A549 (cell line): ENCODE measurements at regions not wholly inside any gene's neighbourhood (a gene's known extent, or its start where the extent isn't known, plus 50 kb on each side); places are given as distances from the start of the nearest gene placed in this dataset.

Experiments
- ATAC-seq, 2 experiments: fragments of 200-7000 bp in 1 of 2; fragments of >200 bp in 1 of 2; cut with Nextera tagmentation in 1 of 2; cut with Tn5 transposase in 1 of 2; 3 replicates each; pipeline versions ENCODE4 v1.8.0 to v1.9.1; 2018 to 2020; ENCODE audit warnings: mild to moderate bottlenecking in 1 of 2, moderate library complexity in 1 of 2
- CTCF ChIA-PET: fragments of 300-600 bp; sonication (Branson Sonifier 250); formaldehyde crosslinking; extraction: SDS; loops from one replicate; lab custom pipeline; 2021; ENCODE audit warnings: antibody characterized with exemption, inconsistent platforms; lab: Yijun Ruan, JAX
- POLR2A ChIA-PET: fragments of 350-600 bp; formaldehyde crosslinking; extraction: SDS; loops from one replicate; lab custom pipeline; 2021; ENCODE audit warnings: antibody characterized with exemption, inconsistent platforms; lab: Yijun Ruan, JAX
- DNase-seq, 2 experiments: peaks; one replicate each; pipeline versions ENCODE4 v3.0.0 to v3.0.0-alpha.2; 2011 to 2016; ENCODE audit warnings: low read depth in 1 of 2, low spot score in 1 of 2
- FAIRE-seq: peaks from 2 replicates; lab custom pipeline; 2011; peaks lifted over from hg19 to GRCh38; lab: Jason Lieb, UNC
- H3K27ac ChIP-seq, 2 experiments: fragments of >200 bp; sonication (Bioruptor Twin); formaldehyde crosslinking; 3 replicates each; pipeline ENCODE4 v1.5.1; 2016 to 2017
- H3K4me1 ChIP-seq: fragments of >200 bp; sonication (Bioruptor Twin); formaldehyde crosslinking; 3 replicates; pipeline ENCODE4 v1.6.1; 2016
- H3K4me2 ChIP-seq: fragments of >200 bp; sonication (Bioruptor Twin); formaldehyde crosslinking; 3 replicates; pipeline ENCODE4 v1.6.1; 2016
- H3K4me3 ChIP-seq: fragments of >200 bp; sonication (Bioruptor Twin); formaldehyde crosslinking; 3 replicates; pipeline ENCODE4 v1.5.1; 2016
- H3K9me3 ChIP-seq: fragments of >200 bp; sonication (Bioruptor Twin); formaldehyde crosslinking; 3 replicates; pipeline ENCODE4 v1.6.1; 2016
- ATOH8 ChIP-seq: fragments of 250-450 bp; sonication (Bioruptor Pico); IDR thresholded peaks from 2 replicates; pipeline ENCODE4 v1.5.0; 2020; ENCODE audit warnings: low read depth, mild to moderate bottlenecking, moderate library complexity
- CEBPB ChIP-seq, 2 experiments: fragments of >200 bp in 1 of 2; sonication (Bioruptor Twin) in 1 of 2; formaldehyde crosslinking in 1 of 2; IDR thresholded peaks; 2 replicates each; pipeline ENCODE4 v1.6.1; 2012 to 2016
- E2F6 ChIP-seq: IDR thresholded peaks from 2 replicates; pipeline ENCODE4 v1.6.1; 2012; ENCODE audit warnings: low read depth, borderline replicate concordance
- RAD21 ChIP-seq, 2 experiments: fragments of >200 bp in 1 of 2; sonication (Bioruptor Twin) in 1 of 2; formaldehyde crosslinking in 1 of 2; IDR thresholded peaks in 1 of 2; conservative IDR thresholded peaks in 1 of 2; 2 replicates in 1 of 2; 3 replicates in 1 of 2; pipeline ENCODE4 v1.6.1; 2012 to 2018; ENCODE audit warnings: inconsistent platforms in 1 of 2
- RARB ChIP-seq: fragments of 250-450 bp; sonication (Bioruptor Pico); IDR thresholded peaks from 2 replicates; pipeline ENCODE4 v1.8.0; 2021; ENCODE audit warnings: mild to moderate bottlenecking, moderate library complexity
- RCOR1 ChIP-seq: fragments of 150-350 bp; IDR thresholded peaks from 2 replicates; pipeline ENCODE4 v1.6.1; 2014; ENCODE audit warnings: antibody characterized with exemption, low read length, low read depth
- ZNF302 ChIP-seq: fragments of 250-450 bp; sonication (Bioruptor Pico); IDR thresholded peaks from 2 replicates; pipeline ENCODE4 v1.9.0; 2021; ENCODE audit warnings: inconsistent platforms, mild to moderate bottlenecking, moderate library complexity
- ZSCAN20 ChIP-seq: fragments of 250-450 bp; sonication (Bioruptor Pico); IDR thresholded peaks from 2 replicates; pipeline ENCODE4 v1.8.0; 2022; ENCODE audit warnings: mild to moderate bottlenecking, moderate library complexity
- WGBS: methylation state at CpG from one replicate; pipeline ENCODE4 v1.1.6; 2017; ENCODE audit errors: missing lambda C conversion rate; 5-methylcytosine and 5-hydroxymethylcytosine counted together
- TF ChIP-seq, protein P1 (sequence below): fragments of 250-450 bp; sonication (Bioruptor Pico); IDR thresholded peaks from 2 replicates; pipeline ENCODE4 v1.5.0; 2021; ENCODE audit warnings: mild to moderate bottlenecking, moderate library complexity, borderline replicate concordance

GRCh38 chr11:35892166-35892565 is 51.7 kb upstream of the LDLRAD3 start:
- 50% methylated on average over 3 of the region's 3 CpGs for WGBS
- Histone ChIP-seq H3K4me1 (no peaks in the 10 kb centered on the region), H3K9me3 (no peaks in the 10 kb centered on the region), H3K27ac (no peak overlapping the region), H3K4me2 (no peak overlapping the region), H3K4me3 (no peak overlapping the region)
- ATAC-seq, result no peak
- ChIA-PET POLR2A (no interaction called here), CTCF (interaction anchor here (0.6 kb wide), 1 partner anchor 11 kb away, joined by 4 read pairs; no protein-coding TSS in a partner anchor)
- no peak for DNase-seq
- no peak for TF ChIP-seq ZNF302 (CRISPR knock-in tag)
- TF ChIP-seq, protein P1, sequence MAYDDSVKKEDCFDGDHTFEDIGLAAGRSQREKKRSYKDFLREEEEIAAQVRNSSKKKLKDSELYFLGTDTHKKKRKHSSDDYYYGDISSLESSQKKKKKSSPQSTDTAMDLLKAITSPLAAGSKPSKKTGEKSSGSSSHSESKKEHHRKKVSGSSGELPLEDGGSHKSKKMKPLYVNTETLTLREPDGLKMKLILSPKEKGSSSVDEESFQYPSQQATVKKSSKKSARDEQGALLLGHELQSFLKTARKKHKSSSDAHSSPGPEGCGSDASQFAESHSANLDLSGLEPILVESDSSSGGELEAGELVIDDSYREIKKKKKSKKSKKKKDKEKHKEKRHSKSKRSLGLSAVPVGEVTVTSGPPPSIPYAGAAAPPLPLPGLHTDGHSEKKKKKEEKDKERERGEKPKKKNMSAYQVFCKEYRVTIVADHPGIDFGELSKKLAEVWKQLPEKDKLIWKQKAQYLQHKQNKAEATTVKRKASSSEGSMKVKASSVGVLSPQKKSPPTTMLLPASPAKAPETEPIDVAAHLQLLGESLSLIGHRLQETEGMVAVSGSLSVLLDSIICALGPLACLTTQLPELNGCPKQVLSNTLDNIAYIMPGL (CRISPR knock-in tag), result no peak
- FAIRE-seq, result no peak

GRCh38 chr11:35893796-35894475 is 49.9 kb upstream of the LDLRAD3 start:
- Histone ChIP-seq H3K27ac (no peak overlapping the region), H3K4me2 (no peak overlapping the region), H3K9me3 (peaks cover 7% of the 10 kb centered on the region; the same call in 1 of the 3 replicates), H3K4me3 (no peak overlapping the region), H3K4me1 (no peaks in the 10 kb centered on the region)
- CTCF ChIA-PET, result interaction anchor here (0.6 to 1.3 kb wide), 2 partner anchors 10 to 194 kb away, joined by 3 read pairs; no protein-coding TSS in a partner anchor
- FAIRE-seq (no peak), ATAC-seq (no peak), DNase-seq (no peak)
- WGBS, result 21% methylated on average over 8 of the region's 8 CpGs
- POLR2A ChIA-PET, result no interaction called here
- TF ChIP-seq ATOH8 (CRISPR knock-in tag) (no peak), ZSCAN20 (CRISPR knock-in tag) (no peak), RARB (CRISPR knock-in tag) (no peak), CEBPB (IDR thresholded peaks at IDR 0.05) (no peak), RAD21 (conservative IDR thresholded peaks at IDR 0.05 in 1 of 2, IDR thresholded peaks at IDR 0.05 in 1 of 2) (no peak), E2F6 (no peak), RCOR1 (no peak)
